ENCODE measurements at regions not wholly inside any gene's neighbourhood (a gene's known extent, or its start where the extent isn't known, plus 50 kb on each side); places are given as distances from the start of the nearest gene placed in this dataset.

DNA sequence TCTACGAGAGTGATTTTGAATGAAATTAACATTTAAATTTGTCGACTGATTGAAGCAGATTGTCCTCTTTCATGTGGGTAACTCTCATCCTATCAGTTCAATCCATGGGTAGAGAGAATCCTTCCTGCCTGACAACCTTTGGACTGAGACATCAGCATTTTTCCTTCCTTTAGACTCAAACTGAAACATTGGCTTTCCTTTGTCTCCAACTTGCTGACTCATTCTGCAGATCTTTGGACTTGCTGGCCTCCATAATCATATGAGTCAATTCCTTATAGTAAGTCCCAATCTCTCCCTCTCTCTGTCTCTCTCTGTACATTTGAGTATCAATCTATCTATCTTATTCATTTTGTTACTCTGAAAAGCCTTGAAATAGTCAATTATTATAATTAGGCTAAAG is 416.7 kb downstream of the LRRIQ3 start:
- Histone ChIP-seq H3K4me1 (ENCODE audit: control insufficient read depth, insufficient read depth, low read length) (no peaks in the 10 kb centered on the region), H3K27ac (ENCODE audit: insufficient read depth, low read depth, low read length, poor library complexity, severe bottlenecking) (no peak overlapping the region)
- 92 to 93% methylated on average over 2 of the region's 2 CpGs for WGBS, 2 experiments

DNA sequence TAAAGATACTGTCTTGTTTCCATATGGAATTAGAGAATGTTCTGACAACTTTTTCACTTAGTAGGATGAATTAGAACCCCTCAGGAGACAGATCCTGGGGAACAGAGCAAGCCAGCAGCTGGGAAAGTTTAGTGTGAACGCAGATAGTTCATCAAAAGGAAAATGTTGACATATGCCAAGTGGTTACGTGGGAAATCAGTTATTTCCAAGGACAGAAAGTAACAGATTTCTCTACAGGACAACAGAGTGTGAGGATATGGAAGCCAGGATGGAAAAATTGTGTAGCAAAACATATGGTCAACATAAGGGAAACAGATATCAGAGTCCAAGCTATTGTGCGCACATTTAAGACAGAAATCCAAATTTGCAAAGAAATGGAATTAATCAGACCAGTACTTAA is 419.5 kb downstream of the LRRIQ3 start:
- 93 to 94% methylated on average over 3 of the region's 3 CpGs for WGBS, 2 experiments
- H3K9me3 ChIP-seq (ENCODE audit: control insufficient read depth, low read length): no peaks in the 10 kb centered on the region
- no peaks in the 10 kb centered on the region for H3K36me3 ChIP-seq (ENCODE audit: control insufficient read depth, insufficient read depth, low read length)
- no peaks in the 10 kb centered on the region for H3K4me1 ChIP-seq (ENCODE audit: control insufficient read depth, insufficient read depth, low read length)
- no peak overlapping the region for H3K4me3 ChIP-seq (ENCODE audit: insufficient read depth, low read depth, low read length)
- no peaks in the 10 kb centered on the region for H3K27me3 ChIP-seq (ENCODE audit: control insufficient read depth, insufficient read depth, low read length, poor library complexity, severe bottlenecking)
- no peak overlapping the region for H3K27ac ChIP-seq (ENCODE audit: insufficient read depth, low read depth, low read length, poor library complexity, severe bottlenecking)

More for the DNA sequence above, 416.7 kb downstream of the LRRIQ3 start:
- no peaks in the 10 kb centered on the region for H3K9me3 ChIP-seq (ENCODE audit: control insufficient read depth, low read length)
- H3K36me3 ChIP-seq (ENCODE audit: control insufficient read depth, insufficient read depth, low read length): no peaks in the 10 kb centered on the region
- no peak overlapping the region for H3K4me3 ChIP-seq (ENCODE audit: insufficient read depth, low read depth, low read length)
- no peaks in the 10 kb centered on the region for H3K27me3 ChIP-seq (ENCODE audit: control insufficient read depth, insufficient read depth, low read length, poor library complexity, severe bottlenecking)

DNA sequence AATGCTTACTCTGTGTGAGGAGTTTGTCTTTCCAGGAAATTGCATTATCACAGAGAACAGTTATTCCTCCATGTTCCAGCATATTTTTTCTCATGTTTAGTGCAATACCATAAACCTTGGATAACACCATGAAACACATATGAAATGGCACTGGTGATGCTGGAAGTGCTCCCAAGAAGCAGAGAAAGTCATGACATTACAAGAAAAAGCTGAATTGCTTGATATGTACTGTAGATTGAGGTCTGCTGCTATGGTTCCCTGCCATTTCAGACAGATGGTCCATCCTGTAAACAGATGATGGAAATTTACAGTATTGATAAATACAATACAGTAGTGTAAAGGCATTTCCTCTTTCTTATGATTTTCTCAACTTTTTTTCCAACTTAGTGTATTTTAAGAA is 422.1 kb downstream of the LRRIQ3 start:
- Histone ChIP-seq H3K27ac (ENCODE audit: insufficient read depth, low read depth, low read length, poor library complexity, severe bottlenecking) (no peak overlapping the region), H3K4me3 (ENCODE audit: insufficient read depth, low read depth, low read length) (no peak overlapping the region), H3K27me3 (ENCODE audit: control insufficient read depth, insufficient read depth, low read length, poor library complexity, severe bottlenecking) (no peaks in the 10 kb centered on the region), H3K4me1 (ENCODE audit: control insufficient read depth, insufficient read depth, low read length) (no peaks in the 10 kb centered on the region), H3K9me3 (ENCODE audit: control insufficient read depth, low read length) (no peaks in the 10 kb centered on the region), H3K36me3 (ENCODE audit: control insufficient read depth, insufficient read depth, low read length) (no peaks in the 10 kb centered on the region)

DNA sequence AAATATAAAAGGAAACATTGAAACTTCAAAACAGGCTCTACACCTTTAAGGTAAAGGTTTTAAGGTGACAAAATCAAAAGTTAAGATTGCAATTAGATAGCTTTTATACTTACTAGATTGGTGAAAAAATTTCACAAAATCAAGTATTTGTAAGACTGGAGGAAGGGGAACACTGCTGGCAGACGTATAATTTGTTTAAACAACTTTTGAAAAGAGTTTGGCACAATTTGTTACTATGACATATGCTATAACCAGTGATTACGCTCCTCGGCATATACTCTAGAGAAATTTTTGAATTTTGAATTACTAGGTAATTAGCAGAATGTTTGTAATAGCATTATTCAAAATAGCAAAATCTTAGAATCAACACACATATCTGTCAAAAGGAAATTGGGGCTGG is 425.0 kb downstream of the LRRIQ3 start:
- 98 to 100% methylated on average over 1 to 3 of the region's 3 CpGs for WGBS, 2 experiments
- Histone ChIP-seq H3K9me3 (ENCODE audit: control insufficient read depth, low read length) (no peaks in the 10 kb centered on the region), H3K4me1 (ENCODE audit: control insufficient read depth, insufficient read depth, low read length) (no peaks in the 10 kb centered on the region), H3K27ac (ENCODE audit: insufficient read depth, low read depth, low read length, poor library complexity, severe bottlenecking) (no peak overlapping the region), H3K27me3 (ENCODE audit: control insufficient read depth, insufficient read depth, low read length, poor library complexity, severe bottlenecking) (no peaks in the 10 kb centered on the region), H3K36me3 (ENCODE audit: control insufficient read depth, insufficient read depth, low read length) (no peaks in the 10 kb centered on the region), H3K4me3 (ENCODE audit: insufficient read depth, low read depth, low read length) (no peak overlapping the region)

- Histone ChIP-seq H3K9me3 (ENCODE audit: control insufficient read depth, low read length) (no peaks in the 10 kb centered on the region), H3K27ac (ENCODE audit: insufficient read depth, low read depth, low read length, poor library complexity, severe bottlenecking) (no peak overlapping the region), H3K4me1 (ENCODE audit: control insufficient read depth, insufficient read depth, low read length) (no peaks in the 10 kb centered on the region), H3K36me3 (ENCODE audit: control insufficient read depth, insufficient read depth, low read length) (no peaks in the 10 kb centered on the region), H3K27me3 (ENCODE audit: control insufficient read depth, insufficient read depth, low read length, poor library complexity, severe bottlenecking) (no peaks in the 10 kb centered on the region), H3K4me3 (ENCODE audit: insufficient read depth, low read depth, low read length) (no peak overlapping the region)
- 95 to 96% methylated on average over 8 of the region's 8 CpGs for WGBS, 2 experiments
Measured at GRCh38 chr1:73771396-73771795, 426.6 kb downstream of the LRRIQ3 start.

- Histone ChIP-seq H3K4me3 (ENCODE audit: insufficient read depth, low read depth, low read length) (no peak overlapping the region), H3K9me3 (ENCODE audit: control insufficient read depth, low read length) (no peaks in the 10 kb centered on the region), H3K27ac (ENCODE audit: insufficient read depth, low read depth, low read length, poor library complexity, severe bottlenecking) (no peak overlapping the region), H3K27me3 (ENCODE audit: control insufficient read depth, insufficient read depth, low read length, poor library complexity, severe bottlenecking) (no peaks in the 10 kb centered on the region), H3K36me3 (ENCODE audit: control insufficient read depth, insufficient read depth, low read length) (no peaks in the 10 kb centered on the region), H3K4me1 (ENCODE audit: control insufficient read depth, insufficient read depth, low read length) (no peaks in the 10 kb centered on the region)
- 92 to 93% methylated on average over 10 of the region's 10 CpGs for WGBS, 2 experiments
Measured at GRCh38 chr1:73770109-73770905, 427.7 kb downstream of the LRRIQ3 start.

DNA sequence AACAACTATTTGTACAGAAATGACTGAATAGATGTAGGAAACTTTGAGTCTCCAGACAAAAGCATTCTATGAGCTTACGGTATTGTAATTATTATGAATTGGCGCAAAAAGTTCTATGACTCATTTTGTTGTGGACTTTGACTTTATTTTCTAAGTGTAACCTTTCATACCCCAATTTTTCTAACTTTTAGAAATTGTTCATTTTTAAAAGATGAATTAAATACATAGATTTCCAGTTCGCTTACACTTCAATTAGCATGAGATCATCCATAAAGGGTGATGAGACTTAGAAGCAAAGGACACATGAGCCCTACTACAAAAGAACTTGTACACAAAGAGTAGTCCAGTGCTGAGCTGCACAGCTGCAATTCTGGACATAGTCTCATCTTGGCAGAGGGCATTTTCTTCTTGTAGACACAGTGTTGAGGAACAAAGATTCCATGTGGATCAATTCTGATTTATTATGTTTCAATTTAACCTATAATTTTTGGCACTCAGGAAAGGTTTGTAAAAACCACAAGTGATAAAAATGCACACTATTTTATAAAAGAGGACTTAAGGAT is 431.1 kb downstream of the LRRIQ3 start:
- Histone ChIP-seq H3K27me3 (ENCODE audit: control insufficient read depth, insufficient read depth, low read length, poor library complexity, severe bottlenecking) (no peaks in the 10 kb centered on the region), H3K27ac (ENCODE audit: insufficient read depth, low read depth, low read length, poor library complexity, severe bottlenecking) (no peak overlapping the region), H3K4me1 (ENCODE audit: control insufficient read depth, insufficient read depth, low read length) (no peaks in the 10 kb centered on the region), H3K4me3 (ENCODE audit: insufficient read depth, low read depth, low read length) (no peak overlapping the region), H3K9me3 (ENCODE audit: control insufficient read depth, low read length) (no peaks in the 10 kb centered on the region), H3K36me3 (ENCODE audit: control insufficient read depth, insufficient read depth, low read length) (no peaks in the 10 kb centered on the region)
- 94 to 100% methylated on average over 1 to 3 of the region's 3 CpGs for WGBS, 2 experiments

GRCh38 chr1:73765551-73766233 is 432.3 kb downstream of the LRRIQ3 start:
- WGBS, 2 experiments: 82 to 90% methylated on average over 1 to 2 of the region's 2 CpGs
- no peak overlapping the region for H3K27ac ChIP-seq (ENCODE audit: insufficient read depth, low read depth, low read length, poor library complexity, severe bottlenecking)

DNA sequence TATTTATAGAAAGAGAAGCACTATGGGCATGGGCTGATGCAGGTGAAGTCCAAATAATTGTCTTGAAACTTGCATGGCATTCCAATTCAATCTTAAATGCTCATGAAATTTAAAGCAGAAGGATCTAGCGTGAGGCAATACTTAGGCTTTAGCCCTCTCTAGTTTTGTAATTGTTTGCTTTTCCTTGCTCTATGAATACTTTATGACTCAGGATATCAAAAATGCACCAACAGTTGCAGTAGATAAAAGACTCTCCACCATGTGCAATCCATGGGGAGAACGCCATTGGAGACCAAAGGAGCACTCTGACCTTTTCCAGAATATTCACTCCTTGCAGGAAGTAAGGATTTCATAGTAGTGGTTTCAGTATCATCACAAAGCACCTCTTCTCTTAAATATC is 436.4 kb downstream of the LRRIQ3 start:
- Histone ChIP-seq H3K4me3 (ENCODE audit: insufficient read depth, low read depth, low read length) (no peak overlapping the region), H3K9me3 (ENCODE audit: control insufficient read depth, low read length) (no peaks in the 10 kb centered on the region), H3K36me3 (ENCODE audit: control insufficient read depth, insufficient read depth, low read length) (no peaks in the 10 kb centered on the region), H3K27me3 (ENCODE audit: control insufficient read depth, insufficient read depth, low read length, poor library complexity, severe bottlenecking) (no peaks in the 10 kb centered on the region), H3K4me1 (ENCODE audit: control insufficient read depth, insufficient read depth, low read length) (no peaks in the 10 kb centered on the region), H3K27ac (ENCODE audit: insufficient read depth, low read depth, low read length, poor library complexity, severe bottlenecking) (no peak overlapping the region)
- 89 to 94% methylated on average over 2 of the region's 2 CpGs for WGBS, 2 experiments

More at GRCh38 chr1:73765551-73766233, 432.3 kb downstream of the LRRIQ3 start:
- H3K27me3 ChIP-seq (ENCODE audit: control insufficient read depth, insufficient read depth, low read length, poor library complexity, severe bottlenecking): no peaks in the 10 kb centered on the region
- no peak overlapping the region for H3K4me3 ChIP-seq (ENCODE audit: insufficient read depth, low read depth, low read length)
- H3K36me3 ChIP-seq (ENCODE audit: control insufficient read depth, insufficient read depth, low read length): no peaks in the 10 kb centered on the region
- H3K4me1 ChIP-seq (ENCODE audit: control insufficient read depth, insufficient read depth, low read length): no peaks in the 10 kb centered on the region
- H3K9me3 ChIP-seq (ENCODE audit: control insufficient read depth, low read length): no peaks in the 10 kb centered on the region

- Histone ChIP-seq H3K27ac (ENCODE audit: insufficient read depth, low read depth, low read length, poor library complexity, severe bottlenecking) (no peak overlapping the region), H3K9me3 (ENCODE audit: control insufficient read depth, low read length) (no peaks in the 10 kb centered on the region), H3K36me3 (ENCODE audit: control insufficient read depth, insufficient read depth, low read length) (no peaks in the 10 kb centered on the region), H3K4me1 (ENCODE audit: control insufficient read depth, insufficient read depth, low read length) (no peaks in the 10 kb centered on the region), H3K27me3 (ENCODE audit: control insufficient read depth, insufficient read depth, low read length, poor library complexity, severe bottlenecking) (no peaks in the 10 kb centered on the region), H3K4me3 (ENCODE audit: insufficient read depth, low read depth, low read length) (no peak overlapping the region)
- whole genome bisulfite sequencing, 2 experiments: 76 to 89% methylated on average over 1 of the region's 1 CpG
Measured at GRCh38 chr1:73759011-73759410, 439.0 kb downstream of the LRRIQ3 start.

Data from ectodermal cell (in vitro differentiated cells).